DMS 273 (cell line): ENCODE measurements at regions not wholly inside any gene's neighbourhood (a gene's known extent, or its start where the extent isn't known, plus 50 kb on each side); places are given as distances from the start of the nearest gene placed in this dataset.
"Not testable (repeated sequence)": the region's sequence is repeated elsewhere in the genome, so short reads cannot be mapped to it uniquely, and the experiment has no call there.

ENCODE experiments used
- DNase-seq: peaks from one replicate; lab custom pipeline; 2025; ENCODE audit not compliant: unreplicated experiment; lab: John Stamatoyannopoulos, UW

DNA sequence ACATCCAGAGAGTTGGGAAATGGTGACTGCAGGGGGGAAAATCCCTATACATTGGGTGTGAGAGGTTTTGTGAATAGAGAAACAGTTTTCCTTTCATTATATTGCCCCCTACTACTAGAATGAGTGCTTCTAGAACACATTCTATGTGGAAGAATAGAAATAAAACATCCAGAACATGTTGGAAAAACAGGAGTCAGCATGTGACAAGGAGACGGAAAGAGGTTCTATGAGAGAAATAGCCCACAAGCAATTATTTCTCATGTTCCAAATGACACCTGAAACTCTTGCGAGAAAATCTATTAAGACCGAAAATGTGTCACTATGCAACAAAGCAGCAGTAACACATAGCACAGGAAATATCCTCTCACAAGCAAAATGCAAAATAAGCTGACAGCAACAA lies 202.7 kb upstream of the SPOPL start:
- no peak for DNase-seq

DNA sequence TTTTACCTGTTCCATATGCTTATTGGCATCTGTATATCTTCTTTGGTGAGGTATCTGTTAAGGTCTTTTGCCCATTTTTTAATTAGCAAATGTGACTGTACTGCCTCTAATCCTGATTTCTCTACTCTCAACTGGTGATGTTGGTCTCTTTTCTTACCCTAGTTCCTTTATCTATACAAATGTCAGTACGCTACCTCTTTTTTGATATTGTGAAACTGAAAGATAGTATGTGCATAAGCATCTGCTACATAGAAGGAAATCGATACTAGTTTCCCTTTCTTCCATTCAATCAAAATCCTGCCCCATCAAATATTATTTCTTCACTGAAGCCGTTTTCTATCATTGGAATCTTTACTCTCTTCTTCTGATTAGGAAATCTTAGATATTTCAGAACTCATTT lies 194.9 kb upstream of the SPOPL start:
- DNase-seq, result no peak

DNA sequence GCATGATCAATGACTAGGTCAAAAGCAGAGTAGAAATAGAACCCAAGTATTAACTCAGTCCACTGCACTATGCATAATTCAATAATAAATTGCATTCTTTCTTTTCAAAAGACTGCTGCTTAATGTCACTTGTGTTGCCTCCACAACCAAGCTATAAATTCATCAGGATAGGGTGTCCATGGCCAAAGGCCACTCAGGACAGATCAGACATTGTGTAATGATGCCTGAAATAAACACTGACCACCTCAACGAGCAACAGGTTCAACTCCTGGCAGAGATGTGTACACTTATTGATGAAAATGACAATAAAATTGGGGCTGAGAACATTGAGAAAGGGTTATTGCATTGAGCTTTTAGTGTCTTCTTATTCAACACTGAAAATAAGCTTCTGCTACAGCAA lies 194.5 kb upstream of the SPOPL start:
- no peak for DNase-seq

DNA sequence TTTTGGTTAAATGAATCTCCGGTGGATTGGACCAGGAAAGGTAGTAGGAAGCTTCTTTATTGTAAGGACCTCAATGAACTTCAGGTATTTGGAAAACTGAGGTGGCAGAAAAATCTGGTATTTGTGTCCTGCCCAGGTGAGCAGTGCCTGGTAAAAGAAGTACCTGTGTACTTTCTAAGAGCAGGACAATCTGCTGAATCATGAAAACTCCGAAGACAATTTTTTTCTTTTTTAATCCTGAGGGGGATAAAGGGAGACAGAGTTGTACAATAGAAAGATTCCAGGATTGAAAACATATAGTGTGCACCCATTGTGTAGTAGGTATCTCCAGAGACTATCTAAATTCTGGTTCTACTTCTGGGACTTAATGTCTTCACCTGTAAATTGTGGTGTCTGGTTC lies 191.8 kb upstream of the SPOPL start:
- DNase-seq, result no peak

DNA sequence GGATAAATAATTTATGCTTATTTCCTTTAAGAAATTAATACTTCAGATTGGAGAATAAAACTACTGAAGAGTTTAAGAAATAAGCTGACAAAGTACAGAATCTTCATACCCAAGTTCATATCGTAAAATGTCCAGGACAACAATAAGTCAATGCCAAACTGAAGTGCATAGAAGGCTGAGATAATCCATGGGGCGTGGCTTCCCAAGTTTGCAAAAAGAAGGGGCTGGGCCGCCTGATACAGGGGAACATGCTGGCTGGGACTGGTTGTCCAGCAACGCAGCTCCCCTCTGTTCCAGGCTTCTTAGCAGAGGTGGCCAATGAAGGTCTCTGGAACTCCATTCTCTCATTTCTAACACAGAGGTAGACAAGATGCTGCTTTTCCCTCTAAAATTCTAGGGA lies 189.5 kb upstream of the SPOPL start:
- no peak for DNase-seq

DNA sequence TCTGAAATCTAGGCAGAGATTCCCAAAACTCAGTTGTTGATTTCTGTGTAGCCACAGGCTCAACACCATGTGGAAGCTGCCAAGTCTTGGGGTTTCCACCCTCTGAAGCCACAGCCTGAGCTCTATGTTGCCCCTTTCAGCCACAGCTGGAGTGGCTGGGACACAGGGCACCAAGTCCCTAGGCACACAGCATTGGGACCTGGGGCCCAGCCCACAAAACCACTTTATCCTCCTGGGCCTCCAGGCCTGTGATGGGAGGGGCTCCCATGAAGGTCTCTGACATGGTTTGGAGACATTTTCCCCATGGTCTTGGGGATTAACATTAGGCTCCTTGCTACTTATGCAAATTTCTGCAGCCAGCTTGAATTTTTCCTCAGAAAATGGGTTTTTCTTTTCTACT lies 186.0 kb upstream of the SPOPL start:
- DNase-seq, result not testable (repeated sequence)

DNA sequence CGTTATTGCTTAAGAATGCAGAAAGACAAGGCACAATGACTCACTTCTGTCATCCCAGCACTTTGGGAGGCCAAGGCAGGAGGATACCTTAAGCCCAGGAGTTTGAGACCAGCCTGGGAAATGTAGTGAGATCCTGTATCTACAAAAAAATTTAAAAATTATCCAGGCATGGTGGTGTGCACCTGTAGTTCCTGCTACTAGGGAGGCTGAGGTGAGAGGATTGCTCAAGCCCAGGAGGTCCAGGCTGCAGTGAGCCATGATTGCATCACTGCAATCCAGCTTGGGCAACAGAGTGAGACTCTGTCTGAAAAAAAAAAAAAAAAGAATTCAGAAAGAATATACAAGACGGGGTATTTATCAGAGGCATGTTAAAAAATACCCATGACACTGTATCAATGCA lies 182.0 kb upstream of the SPOPL start:
- no peak for DNase-seq

DNA sequence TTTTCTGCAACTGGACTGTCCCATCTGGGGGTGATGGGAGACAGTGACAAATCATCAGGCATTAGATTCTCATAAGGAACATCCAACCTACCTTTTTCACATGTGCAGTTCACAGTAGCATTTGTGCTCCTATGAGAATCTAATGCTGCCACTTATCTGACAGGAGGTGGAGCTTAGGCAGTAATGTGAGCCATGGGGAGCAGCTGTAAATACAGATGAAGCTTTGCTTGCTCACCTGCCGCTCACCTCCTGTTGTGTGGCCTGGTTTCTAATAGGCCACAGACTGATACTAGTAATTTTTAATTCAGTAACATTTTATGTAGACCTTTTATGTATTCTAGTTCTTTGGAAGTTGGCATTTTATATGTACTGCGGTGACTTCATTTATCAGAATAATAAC lies 180.1 kb upstream of the SPOPL start:
- no peak for DNase-seq

DNA sequence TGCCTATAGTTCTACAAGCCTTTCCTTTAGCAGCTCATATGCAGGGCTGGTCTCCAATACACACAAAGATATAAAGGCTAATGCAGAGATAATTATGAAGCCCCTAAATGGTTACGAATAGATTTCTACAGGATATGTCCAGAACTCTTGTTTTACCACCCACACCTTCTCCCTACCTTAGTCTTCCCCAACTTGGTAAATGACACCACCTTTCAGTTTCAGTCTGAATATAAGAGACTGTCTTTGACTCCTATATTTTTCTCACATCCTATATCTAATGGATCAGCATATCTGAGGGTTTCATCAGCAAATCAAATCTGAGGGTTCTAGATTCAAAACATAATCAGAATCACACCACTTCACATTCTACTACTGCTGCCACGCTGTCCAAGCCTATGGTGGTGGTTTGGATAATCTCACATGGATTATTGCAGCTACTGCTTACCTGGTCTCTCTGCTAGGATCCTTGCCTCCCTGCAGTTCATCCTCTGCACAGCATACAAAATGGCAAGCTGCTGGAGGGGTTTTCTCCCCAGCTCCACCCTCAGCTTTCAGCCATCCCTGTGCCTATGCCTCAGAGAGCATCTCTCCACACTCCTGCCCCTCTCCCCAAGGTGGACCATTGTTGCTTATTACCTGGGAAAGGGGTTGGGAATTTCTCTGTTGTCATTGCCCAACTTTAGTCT lies 178.0 kb upstream of the SPOPL start:
- no peak for DNase-seq

DNA sequence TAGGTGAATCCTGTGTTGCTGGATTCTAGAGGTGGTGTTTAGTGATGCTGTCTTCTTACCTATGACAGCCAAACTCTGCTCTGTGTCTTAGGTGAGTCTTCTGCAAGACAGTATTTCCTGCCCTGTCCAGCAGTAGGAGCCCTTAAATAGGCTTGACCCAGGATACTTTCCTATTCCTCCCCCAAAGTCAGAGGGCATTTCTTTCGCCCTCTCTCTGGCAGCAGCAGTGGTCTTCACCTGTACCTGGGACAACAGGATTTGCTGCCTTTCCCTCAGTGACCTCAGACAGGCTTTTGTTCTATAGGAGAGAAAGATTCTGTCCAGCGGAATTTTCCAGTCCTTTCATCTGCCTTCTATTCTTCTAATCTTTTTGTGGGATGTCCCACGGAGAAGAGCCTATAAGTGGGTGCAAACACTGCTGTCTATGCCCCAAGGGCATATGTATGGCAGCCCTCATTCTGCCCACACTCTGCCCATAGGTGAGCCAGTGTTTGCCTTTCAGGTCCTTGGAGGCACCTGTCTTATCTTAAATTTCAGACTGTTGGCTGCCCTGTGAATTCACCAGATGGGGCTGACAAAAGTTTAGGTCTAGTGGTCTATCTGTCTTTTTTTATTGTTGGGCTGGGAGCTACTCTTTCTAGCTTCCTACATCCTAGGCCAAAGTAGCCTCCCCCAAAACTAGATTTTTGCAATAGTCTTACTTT lies 177.3 kb upstream of the SPOPL start:
- no peak for DNase-seq

DNA sequence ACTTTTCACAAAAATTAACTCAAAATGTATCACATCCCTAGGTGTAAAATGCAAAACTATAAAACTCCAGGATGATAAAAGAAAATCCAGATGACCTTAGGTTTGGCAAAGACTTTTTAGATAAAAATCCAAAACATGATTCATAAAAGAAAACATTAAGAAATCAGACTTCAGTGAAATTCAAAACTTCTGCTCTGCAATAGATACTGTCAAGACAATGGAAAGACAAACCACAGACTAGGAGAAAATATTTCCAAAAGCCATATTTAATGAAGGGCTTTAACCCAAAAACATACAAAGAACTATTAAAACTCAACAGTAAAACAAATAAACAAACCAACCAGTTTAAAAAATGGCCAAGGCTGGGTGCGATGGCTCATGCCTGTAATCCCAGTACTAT lies 173.6 kb upstream of the SPOPL start:
- no peak for DNase-seq

DNA sequence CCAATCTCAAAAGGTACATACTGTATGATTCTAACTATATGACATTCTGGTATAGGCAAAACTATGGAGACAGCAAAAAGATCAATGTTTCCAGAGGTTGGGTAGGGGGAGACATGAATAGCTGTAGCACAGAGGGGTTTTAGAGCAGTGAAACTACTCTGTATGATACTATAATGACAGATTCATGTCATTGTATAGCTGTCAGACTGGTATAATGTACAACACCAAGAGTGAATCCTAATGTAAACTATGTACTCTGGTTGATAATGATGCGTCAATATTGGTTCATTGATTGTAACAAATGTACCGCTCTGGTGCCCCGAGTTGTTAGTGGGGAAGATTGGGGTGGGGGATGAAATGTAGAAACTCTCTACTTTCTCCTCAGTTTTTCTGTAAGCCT lies 172.4 kb upstream of the SPOPL start:
- no peak for DNase-seq

DNA sequence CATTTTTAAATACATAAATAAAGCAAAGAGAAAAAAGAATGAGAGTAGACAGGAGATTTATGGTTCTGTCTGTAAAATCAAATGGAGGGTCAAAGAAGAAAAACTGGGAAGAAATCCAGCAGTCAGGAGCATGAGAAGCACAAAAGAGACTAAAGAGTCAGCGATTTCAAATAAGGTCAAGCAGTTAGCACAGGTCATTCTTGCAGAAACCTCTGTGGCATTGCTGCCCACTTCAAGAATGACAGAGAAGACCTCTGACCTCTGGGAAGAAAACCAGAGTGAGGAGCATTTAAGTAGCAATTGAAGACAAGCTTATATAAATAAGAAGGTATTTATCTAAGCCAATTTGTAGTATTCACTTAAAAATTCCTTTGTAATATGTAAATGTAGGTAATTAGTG lies 172.0 kb upstream of the SPOPL start:
- no peak for DNase-seq

DNA sequence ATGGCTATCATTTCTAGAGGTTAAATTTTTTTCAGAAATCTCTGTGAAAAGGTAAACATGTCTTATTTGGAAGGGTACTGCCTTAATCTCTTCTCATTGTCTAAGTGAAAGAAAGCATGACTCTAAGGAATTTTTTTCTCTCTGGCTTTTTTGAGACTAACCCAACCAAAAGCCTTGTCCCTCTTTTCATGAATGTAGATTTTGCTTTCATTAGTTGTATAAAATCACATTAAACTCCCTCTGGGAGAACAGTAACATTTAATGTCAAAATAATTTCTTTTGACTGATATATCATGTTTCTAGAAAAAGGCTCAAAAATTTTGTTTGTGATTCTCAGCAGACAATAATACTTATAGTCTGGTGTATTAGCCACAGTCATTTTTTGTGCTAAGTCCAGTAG lies 168.4 kb upstream of the SPOPL start:
- no peak for DNase-seq

DNA sequence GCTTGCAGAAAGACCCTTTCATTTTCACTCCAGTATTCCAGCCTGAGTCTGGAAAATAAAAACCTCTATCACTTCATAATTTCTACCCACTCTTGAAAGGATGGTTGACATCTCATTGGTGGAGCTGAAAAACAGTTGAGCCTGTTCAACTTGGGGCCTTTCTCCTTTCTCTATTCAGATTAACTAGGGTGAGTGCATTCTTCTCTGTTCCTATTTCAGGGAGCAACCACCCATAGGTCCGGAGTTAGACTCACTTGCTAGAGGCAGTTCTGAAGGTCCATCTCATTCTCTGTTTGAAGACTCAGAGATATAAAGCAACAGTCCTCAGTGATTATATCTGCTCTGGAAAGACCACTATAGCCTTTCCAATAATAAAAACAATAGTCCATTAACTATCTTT lies 167.9 kb upstream of the SPOPL start:
- no peak for DNase-seq

DNA sequence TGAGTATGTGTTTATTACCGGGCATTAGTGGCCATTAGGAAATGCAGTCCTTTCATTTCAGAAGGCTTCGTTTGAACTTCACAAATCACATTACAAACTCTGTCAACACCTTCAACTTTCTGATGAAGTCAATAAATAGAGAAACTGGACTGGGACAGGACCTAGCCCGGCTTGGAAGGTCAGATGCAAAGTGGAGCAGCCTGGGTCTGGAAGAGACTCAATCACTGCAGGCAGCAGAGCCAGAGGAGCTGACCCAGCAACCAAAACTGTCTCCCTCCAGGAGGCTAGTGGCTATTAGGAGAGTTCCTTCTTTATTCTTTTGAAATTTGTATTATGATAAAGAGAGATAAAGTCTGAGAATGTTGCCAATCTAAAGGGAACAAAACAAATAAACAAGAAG lies 167.2 kb upstream of the SPOPL start:
- no peak for DNase-seq

DNA sequence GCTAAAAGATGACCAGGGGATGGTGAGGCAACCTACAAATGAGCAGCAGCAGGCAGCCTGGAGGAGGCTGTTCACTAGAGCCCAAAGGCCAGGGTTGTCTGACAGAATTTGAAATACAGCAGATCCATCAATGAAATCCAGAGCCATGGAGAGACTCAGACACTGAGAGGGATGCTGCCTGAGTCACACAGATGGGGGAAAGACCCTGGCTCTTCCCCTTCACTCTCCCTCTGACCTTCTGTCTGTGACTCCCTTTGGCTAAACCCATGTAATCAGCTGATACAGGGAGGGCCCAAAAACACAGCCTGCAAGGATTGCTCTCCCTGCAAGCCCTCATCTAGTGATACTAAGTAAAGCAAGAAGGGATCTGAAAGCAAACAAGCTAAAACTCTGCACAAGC lies 166.5 kb upstream of the SPOPL start:
- no peak for DNase-seq

DNA sequence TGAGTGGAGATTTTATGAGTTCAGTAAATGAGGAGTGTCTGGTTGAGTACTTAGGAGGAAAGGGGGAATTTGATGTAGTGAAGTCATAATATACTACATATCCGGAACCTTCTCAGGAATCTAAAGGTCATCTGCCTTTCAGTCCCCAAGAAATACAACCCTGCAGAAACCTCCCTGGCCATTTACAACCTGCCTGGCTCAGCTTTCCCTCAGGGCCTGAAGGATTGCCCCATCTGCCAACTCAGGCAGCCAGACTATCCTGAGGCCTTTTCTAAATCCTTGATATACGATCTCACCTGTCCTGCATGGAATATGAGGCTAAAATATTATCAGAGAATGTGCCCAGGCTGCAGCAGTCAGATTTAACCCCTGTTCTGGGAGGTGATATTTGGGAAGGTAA lies 165.4 kb upstream of the SPOPL start:
- no peak for DNase-seq

DNA sequence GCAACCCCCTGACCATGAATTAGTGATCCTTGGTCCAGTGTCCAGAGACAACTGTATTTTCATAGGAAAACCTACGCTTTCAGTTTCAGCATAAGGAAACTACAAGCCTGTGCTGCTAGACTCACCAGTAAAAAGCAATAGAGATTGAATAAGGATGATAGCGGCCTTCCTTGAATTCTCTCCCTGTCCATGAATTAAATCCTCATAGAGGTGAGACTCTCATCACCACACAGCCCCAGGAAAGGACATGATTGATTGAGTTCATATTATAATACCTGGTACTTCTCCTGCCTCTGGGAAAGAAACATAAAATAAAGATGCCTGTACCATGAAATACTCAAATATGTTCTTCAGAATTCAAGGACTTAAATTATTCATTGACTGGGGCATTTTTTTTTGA lies 146.3 kb upstream of the SPOPL start:
- no peak for DNase-seq

DNA sequence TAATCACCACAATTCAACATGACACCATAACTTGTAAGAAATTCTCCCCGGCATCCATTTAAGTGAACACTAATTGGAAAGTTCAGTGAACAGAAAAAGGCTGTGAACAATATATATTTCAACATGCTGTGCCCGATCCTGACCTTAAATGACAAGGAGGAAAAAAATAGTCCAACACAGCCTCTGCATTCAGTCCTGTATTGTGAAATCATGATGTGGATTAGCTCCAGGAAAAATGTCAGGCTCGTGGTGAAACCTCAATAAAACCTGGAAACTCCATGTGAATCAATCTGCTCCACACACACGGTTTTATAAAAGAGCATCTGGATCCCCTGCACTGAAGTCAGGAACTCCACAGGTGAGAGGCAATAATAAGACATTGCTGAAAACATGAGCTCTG lies 145.4 kb upstream of the SPOPL start:
- peak; percentile 7 for DNase-seq

DNA sequence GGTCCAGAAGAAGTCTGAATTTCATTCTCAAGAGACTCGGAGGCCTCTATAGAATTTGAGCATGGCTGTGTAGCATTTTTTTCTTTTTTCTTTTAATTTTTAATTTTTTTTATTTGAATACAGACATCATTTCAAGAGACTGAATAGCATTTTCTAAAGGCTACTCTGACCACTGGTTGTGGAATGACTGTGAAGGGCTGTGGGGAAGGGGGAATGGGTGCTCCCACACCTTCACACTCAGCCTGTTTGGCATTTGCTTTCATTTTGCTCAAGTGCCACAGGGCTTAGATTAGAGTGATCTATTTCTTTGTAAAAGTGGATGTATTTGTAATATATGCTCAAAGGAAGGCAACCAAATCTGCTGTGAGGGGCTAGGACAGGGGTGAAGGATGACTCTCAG lies 142.0 kb upstream of the SPOPL start:
- DNase-seq, result no peak

DNA sequence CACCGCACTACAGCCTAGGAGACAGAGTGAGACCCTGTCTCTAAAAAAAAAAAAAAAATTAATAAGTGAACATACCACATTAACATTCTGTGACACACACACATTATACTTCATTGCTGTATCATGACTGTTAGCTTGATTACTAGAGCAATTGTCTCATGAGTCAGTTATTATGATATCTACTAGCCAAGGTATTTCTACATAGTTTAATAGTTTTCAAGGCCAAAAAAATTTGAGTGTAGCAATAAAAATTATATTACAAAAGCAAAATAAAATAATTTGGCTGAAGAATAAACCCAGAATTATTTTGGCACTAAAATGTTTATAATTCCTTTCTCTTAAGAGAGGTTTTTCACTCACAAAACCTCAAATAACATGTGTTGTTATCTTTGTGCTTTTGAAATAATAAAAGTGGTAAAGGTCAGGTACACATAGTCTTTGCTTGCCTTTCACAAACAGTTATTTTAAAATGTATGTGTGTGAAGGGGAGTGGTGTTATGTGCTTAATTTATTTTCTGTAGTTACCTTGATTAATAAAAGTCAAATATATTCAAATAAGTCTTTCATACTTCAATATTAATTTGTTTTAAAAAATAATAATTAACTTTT lies 136.9 kb upstream of the SPOPL start:
- no peak for DNase-seq

DNA sequence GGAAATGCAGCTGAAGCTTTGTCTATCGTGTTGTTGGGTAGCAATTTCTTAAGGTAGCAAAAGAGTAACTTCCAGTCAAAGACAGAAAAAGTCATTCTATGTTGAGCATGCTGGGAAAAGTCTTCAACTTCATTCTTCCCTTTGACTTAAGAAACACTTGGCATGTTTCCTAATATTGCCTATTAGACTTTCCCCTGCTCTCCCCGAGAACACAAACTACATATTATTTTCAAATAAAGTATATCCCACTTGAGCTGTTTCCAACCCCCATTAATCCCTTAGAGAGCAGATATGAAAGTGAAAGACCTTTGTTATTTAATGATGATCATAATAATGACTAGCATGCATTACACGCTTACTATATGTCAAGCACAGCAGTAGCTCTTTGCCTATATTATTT lies 136.0 kb upstream of the SPOPL start:
- DNase-seq, result no peak
